Hindlimb muscle (tissue), 1 donor: ENCODE measurements at regions not wholly inside any gene's neighbourhood (a gene's known extent, or its start where the extent isn't known, plus 50 kb on each side); places are given as distances from the start of the nearest gene placed in this dataset.

Experiments used
- DNase-seq: peaks from one replicate; pipeline ENCODE4 v3.0.0-alpha.2; 2013

GRCh38 chr2:41701231-41701630 lies 346.6 kb upstream of the PKDCC start:
- no peak for DNase-seq

GRCh38 chr2:41703123-41703522 lies 344.7 kb upstream of the PKDCC start:
- DNase-seq = no peak

- DNase-seq = no peak
These were observed 342.2 kb upstream of the PKDCC start for GRCh38 chr2:41705634-41706033.

GRCh38 chr2:41706286-41706685 lies 341.5 kb upstream of the PKDCC start:
- DNase-seq = no peak

GRCh38 chr2:41707790-41708451 lies 339.9 kb upstream of the PKDCC start:
- DNase-seq = no peak

GRCh38 chr2:41709702-41710599 lies 337.9 kb upstream of the PKDCC start:
- no peak for DNase-seq

- DNase-seq = no peak
These were observed 336.9 kb upstream of the PKDCC start for GRCh38 chr2:41710944-41711343.

GRCh38 chr2:41711736-41712135 lies 336.1 kb upstream of the PKDCC start:
- no peak for DNase-seq

GRCh38 chr2:41716497-41716896 lies 331.3 kb upstream of the PKDCC start:
- DNase-seq = no peak

GRCh38 chr2:41717839-41718238 lies 330.0 kb upstream of the PKDCC start:
- no peak for DNase-seq

GRCh38 chr2:41718705-41719104 lies 329.1 kb upstream of the PKDCC start:
- DNase-seq = no peak

- no peak for DNase-seq
These were observed 328.1 kb upstream of the PKDCC start for GRCh38 chr2:41719756-41720155.

GRCh38 chr2:41720331-41721251 lies 327.2 kb upstream of the PKDCC start:
- peak; percentile 51 for DNase-seq

GRCh38 chr2:41722668-41723369 lies 325.0 kb upstream of the PKDCC start:
- no peak for DNase-seq

GRCh38 chr2:41723526-41723925 lies 324.3 kb upstream of the PKDCC start:
- DNase-seq = no peak

GRCh38 chr2:41724465-41724864 lies 323.4 kb upstream of the PKDCC start:
- no peak for DNase-seq

- no peak for DNase-seq
These were observed 321.9 kb upstream of the PKDCC start for GRCh38 chr2:41725901-41726300.

GRCh38 chr2:41726364-41726763 lies 321.5 kb upstream of the PKDCC start:
- no peak for DNase-seq

GRCh38 chr2:41727152-41727551 lies 320.7 kb upstream of the PKDCC start:
- DNase-seq = no peak

GRCh38 chr2:41727711-41728110 lies 320.1 kb upstream of the PKDCC start:
- DNase-seq = no peak

- no peak for DNase-seq
These were observed 319.0 kb upstream of the PKDCC start for GRCh38 chr2:41728788-41729338.

- no peak for DNase-seq
These were observed 317.9 kb upstream of the PKDCC start for GRCh38 chr2:41729800-41730364.
